NCI-H1105 treated with DMSO at 0.1 percent for 48 hours (cell line): ENCODE measurements at regions not wholly inside any gene's neighbourhood (a gene's known extent, or its start where the extent isn't known, plus 50 kb on each side); places are given as distances from the start of the nearest gene placed in this dataset.

Experiments used
- DNase-seq: peaks from one replicate; lab custom pipeline; 2025; lab: John Stamatoyannopoulos, UW

- no peak for DNase-seq
Observed at GRCh38 chr2:80856227-80856626, 551.7 kb upstream of the LRRTM1 start.

DNA sequence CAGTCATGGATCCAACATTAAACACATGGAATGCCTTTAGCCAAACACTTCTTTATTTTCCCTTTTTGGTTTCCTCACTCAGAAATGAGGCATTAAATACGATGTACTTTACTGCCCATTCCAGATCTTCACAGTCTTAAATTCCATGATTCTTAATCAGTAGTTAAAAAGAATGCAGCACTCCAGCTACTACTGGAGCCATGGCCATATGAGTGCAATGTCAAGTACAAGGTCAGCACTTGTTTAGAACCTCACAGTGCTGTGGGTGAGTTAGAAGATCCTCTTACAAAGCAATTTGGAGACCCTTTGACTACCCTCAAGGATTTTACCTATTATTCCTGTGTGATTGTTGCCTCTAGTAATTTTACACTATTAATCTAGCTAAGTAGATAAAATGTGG, 550.3 kb upstream of the LRRTM1 start:
- no peak for DNase-seq

DNA sequence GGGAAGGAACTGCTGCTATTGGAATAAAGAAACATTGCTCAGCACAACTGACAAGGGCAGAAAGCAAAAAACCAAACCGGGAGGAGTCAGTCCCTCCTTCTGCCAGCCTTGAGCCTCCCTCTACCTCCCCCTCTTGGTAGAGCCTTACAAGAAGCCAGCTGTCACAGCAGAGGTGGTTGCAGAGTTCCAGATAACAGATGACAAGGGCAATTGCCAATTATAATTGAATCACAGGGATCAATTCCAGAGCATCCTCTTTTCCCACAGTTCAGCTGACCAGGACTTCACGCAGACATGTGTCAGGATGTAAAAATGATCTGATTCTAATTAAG, 548.2 kb upstream of the LRRTM1 start:
- no peak for DNase-seq

- no peak for DNase-seq
Observed at GRCh38 chr2:80852079-80852807, 547.7 kb upstream of the LRRTM1 start.

DNA sequence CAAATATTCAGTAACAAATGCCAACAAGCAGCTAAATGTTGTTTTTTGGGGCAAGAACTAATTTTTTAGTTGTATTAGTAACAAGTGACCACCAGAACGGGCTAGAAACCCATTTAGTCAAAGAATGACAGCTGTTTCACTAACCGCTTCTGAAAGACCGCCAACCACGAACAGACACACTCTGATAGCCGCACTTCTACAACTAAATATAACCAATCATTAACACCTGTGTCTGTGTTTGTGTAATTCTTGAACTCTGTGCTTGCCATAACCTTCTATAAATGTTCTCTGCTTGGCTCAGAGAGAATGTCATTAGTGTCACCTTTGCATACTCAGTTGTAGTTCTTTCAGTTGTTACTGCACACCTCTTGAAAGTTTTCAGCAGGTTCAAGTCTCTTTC, 526.3 kb upstream of the LRRTM1 start:
- DNase-seq: no peak

DNA sequence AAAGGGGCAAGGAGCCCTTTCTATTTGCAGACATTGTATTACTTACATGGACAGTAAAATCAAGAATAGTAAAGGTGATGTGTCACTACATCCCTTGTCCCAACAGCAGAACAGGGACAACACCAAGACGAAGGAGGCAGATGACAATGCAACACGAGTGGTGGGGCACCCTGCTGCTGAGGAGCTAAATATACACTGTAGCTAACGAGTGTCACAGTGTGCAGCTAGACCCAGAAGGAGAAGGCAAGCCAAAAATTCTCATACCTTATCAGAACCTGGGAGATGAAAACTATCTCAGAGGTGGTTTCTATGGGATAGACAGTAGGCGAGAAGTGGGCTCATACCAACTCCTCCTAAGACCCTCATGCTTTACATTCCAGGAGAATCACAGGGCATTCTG, 518.4 kb upstream of the LRRTM1 start:
- DNase-seq: no peak

DNA sequence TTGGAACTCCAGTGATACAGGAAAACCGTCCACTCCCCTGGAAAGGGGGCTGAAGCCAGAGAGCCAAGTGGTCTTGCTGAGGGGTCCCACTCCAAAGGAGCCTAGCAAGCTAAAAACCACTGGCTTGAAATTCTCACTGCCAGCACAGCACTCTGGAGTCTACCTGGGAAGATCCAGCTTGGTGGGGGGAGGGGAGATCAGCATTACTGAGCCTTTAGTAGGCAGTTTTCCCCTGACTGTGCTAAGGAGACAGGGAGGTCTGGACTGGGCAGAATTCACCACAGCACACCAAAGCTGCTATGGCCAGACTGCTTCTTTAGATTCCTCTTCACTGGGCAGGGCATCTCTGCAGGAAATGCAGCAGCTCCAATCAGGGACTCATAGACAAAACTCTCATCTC, 510.7 kb upstream of the LRRTM1 start:
- DNase-seq: no peak

GRCh38 chr2:80786584-80786983, 482.0 kb upstream of the LRRTM1 start:
- DNase-seq: no peak

DNA sequence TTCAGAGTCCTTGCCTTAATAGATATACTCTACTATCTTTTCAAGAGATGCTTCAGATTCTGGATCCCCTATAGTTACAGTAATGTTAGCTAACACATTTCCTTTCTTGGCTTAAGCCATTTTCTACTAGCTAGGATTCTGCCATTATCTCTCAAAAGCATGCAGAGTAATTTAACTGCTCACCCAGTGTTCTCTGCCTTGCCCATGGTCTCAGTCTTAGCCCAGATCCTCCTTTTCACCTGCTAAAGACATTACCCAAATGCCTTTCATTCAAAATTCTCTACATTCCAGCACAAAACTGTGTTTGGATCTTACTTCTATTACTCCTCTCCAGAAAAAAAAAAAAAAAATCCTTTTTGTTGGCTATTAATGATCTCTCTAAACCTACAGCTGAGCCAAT, 474.2 kb upstream of the LRRTM1 start:
- no peak for DNase-seq

DNA sequence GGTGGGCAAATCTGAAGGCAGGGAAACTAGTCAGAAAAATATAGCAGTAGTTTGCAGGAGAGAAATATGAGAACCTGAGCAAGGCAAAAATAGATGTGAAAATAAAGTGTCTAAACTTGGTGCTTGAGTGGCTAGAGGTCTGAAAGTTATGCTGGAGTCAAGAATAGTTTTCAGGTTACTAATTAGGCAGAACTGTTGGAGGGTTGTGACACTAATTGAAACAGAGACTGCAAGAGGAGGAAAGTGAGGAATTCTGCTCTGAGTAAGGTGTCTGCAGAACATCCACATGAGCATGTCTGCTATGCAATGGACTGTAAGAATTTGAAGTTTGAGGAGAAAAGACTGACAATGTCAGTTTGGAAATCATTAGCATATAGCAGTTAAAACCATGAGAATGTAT, 444.0 kb upstream of the LRRTM1 start:
- no peak for DNase-seq

DNA sequence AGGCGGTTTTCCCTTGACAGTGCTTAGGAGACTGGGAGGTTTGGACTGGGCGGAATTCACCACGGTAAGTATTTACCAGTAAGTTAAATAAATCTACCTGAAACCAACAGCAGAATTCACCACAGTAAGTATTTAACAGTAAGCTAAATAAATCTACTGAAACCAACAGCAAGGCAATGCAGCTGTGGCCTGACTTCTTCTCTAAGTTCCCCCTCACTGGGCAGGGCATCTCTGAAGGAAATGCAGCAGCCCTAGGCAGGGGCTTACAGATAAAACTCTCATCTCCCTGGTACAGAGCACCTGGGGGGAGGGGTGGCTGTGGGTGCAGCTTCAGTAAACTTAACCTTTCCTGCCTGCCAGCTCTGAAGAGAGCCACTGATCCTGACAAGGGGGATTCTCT, 432.5 kb upstream of the LRRTM1 start:
- DNase-seq: no peak

- DNase-seq: no peak
Observed at GRCh38 chr2:80725001-80725400, 420.4 kb upstream of the LRRTM1 start.

DNA sequence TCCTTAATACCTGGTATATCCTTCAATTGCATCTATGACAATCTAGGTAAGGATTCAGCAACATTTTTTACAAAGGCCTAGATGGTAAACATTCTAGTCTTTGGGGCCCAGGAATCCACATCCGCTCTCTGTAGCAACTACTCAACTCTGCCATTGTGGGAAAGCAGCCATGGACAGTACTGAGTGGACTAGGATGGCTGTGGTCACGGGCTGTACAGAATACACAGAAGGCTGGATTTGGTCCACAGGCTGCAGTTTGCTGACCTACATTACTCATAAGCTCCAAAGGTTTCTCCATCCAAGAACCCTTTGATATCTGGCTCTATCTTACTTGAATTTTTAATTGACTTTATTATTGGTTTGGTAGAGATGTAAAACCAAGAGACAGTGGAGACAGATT, 418.3 kb upstream of the LRRTM1 start:
- no peak for DNase-seq

GRCh38 chr2:80719607-80720006, 415.1 kb upstream of the LRRTM1 start:
- DNase-seq: no peak

- no peak for DNase-seq
Observed at GRCh38 chr2:80715433-80715832, 410.9 kb upstream of the LRRTM1 start.

- DNase-seq: no peak
Observed at GRCh38 chr2:80711915-80712314, 407.4 kb upstream of the LRRTM1 start.

GRCh38 chr2:80706951-80707350, 402.4 kb upstream of the LRRTM1 start:
- no peak for DNase-seq

- DNase-seq: no peak
Observed at GRCh38 chr2:80706541-80706940, 402.0 kb upstream of the LRRTM1 start.

GRCh38 chr2:80703532-80703931, 399.0 kb upstream of the LRRTM1 start:
- no peak for DNase-seq

GRCh38 chr2:80700961-80701360, 396.4 kb upstream of the LRRTM1 start:
- no peak for DNase-seq
